Activated CD4-positive, alpha-beta T cell treated with anti-CD3 and anti-CD28 coated beads, Interleukin-2, amount 50 U/mL, for 16 hours (primary cell): ENCODE measurements at regions not wholly inside any gene's neighbourhood (a gene's known extent, or its start where the extent isn't known, plus 50 kb on each side); places are given as distances from the start of the nearest gene placed in this dataset.

ENCODE experiments used
- DNase-seq: peaks from one replicate; pipeline ENCODE4 v3.0.0-alpha.2; 2020

DNA sequence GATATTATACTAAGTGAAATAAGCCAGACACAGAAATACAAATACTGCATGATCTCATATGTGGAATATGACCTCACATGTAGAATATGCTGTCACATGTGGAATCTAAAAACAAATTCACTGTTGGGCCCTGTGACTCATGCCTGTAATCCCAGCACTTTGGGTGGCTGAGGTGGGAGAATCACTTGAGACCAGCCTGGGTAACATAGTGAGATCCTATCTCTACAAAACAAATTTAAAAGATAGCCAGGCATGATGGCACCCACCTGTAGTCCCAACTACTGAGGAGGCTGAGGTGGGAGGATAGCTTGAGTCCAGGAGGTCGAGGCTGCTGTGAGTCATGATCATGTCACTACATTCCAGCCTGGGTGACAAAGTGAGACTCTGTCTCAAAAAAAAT, 160.3 kb downstream of the PTEN start:
- no peak for DNase-seq

GRCh38 chr10:88026031-88026430, 162.6 kb downstream of the PTEN start:
- no peak for DNase-seq

GRCh38 chr10:88027570-88027969, 164.1 kb downstream of the PTEN start:
- DNase-seq = no peak

GRCh38 chr10:88028072-88028471, 164.6 kb downstream of the PTEN start:
- DNase-seq = no peak

DNA sequence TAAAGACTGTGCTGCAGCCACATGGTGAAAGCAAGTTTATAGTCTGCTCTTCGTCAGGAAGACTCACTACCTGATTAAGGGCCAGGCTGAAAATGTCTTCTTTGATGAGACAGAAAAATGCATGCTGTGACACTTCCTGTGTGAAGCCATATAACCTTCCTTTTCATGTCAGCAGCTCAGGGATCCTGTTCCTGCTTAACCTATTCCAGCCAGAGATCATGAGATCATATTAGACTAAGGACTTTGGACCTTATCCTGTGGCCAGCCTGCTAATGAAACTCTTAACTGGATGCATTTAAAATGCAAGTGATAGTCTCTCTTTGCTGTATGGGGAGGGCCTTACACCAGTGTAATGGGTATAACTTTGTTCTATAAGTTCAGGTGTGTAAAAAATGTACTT, 165.2 kb downstream of the PTEN start:
- no peak for DNase-seq

- no peak for DNase-seq
Observed at GRCh38 chr10:88032566-88032965, 169.1 kb downstream of the PTEN start.

- DNase-seq = no peak
Observed at GRCh38 chr10:88033385-88033784, 170.0 kb downstream of the PTEN start.

DNA sequence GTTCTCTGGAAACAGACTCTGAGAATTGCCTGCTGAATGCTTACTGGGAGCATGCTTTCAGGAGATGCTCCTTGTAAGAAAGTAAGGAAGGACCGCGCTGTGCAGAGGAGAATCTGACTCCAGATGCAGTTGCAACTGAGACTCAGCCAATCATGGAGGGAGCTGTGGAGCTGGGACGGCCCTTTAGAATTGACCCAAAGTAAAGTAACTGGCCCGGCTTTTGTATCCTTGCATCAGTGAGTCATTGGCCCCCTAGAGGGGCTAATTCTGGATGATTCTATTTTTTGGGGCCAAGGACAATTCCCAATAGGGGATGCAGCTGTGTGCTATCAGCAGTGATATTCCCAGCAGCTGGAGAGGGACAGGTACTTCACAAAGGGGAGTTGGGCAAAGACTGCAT, 170.4 kb downstream of the PTEN start:
- DNase-seq = no peak

DNA sequence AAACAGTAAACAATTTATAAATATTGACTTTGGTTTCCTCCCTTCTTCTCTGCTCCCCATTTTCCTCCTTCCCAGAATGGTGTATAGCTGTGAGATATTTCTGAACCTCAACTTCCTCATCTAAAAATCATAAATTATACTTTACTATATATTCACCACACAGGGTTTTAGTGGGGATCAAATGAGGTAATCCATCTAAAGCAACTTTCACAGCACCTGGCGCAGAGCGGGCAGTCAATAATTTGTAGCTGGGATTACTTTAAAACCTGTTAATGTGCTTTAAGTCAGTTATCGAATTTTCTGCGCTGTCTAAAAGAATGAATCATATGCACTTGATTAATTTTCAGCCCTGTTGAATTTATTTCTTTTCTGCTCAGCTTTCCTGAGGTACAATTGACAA, 172.7 kb downstream of the PTEN start:
- DNase-seq = no peak

DNA sequence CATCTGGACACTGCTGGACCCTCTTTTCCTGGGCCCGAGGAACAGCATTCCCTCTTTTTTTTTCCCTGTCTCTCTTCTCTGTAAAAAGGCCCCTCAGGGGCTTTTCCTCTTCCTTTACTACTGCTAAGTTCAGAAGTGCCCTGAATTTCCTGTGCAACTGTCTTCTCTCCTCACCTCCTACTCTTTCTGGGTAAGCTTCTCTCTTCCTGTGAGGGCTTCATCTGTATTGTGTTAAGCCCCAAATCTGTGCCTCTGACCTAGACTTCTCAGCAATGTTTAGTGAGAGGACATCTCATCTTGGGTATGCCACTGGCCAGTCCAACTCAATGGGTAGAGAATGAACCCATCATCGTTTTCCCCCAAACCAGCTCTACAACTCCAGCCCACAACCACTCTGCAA, 174.2 kb downstream of the PTEN start:
- DNase-seq = no peak

- no peak for DNase-seq
Observed at GRCh38 chr10:88038268-88038667, 174.8 kb downstream of the PTEN start.

- no peak for DNase-seq
Observed at GRCh38 chr10:88039496-88040200, 176.2 kb downstream of the PTEN start.

- DNase-seq = no peak
Observed at GRCh38 chr10:88041243-88042159, 178.1 kb downstream of the PTEN start.

DNA sequence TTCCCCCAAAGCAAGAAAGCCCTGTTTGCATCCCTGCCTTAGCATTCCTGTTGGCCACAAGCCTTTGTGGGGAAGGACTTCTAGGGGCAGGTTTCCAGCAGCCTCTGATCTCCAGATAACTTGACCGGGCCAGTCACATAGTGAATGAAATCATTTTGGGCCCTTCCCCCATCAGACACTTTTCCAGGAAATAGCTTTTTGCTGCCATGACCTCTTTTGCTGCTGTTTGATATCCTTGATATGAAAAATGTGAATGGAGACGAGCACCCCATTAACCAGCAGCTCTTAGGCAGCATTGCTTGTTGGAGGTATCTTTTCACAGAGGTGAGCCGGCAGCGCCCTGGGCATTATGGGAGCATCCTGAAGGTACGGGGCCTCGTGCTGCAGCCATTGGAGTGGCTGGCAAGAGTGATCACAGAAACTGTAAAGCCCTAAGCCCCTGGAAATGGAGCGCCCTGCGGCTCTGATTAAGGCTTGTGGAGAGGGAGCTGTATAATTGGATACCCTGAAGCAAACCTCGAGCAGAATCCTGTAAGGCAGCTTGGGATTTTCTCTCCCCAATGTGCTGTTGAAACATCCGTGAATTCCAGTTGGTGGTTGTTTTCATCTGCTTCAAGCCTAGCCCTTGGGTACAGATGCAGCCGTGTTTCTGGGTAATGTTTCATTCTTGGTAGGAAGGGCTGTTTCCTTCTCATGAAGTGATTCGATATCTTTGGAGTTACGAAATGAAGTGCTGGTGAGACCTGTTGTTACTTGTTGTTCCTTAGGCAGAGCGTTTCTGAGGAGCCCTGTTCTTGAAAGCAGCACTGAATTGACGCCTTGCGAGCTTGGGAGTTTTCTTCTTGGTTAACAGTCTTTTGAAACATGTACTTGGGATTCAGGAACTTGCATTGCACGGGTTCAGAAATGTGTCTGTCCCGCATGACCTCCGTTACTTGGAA, 179.0 kb downstream of the PTEN start:
- DNase-seq = no peak

GRCh38 chr10:88045096-88045495, 181.7 kb downstream of the PTEN start:
- DNase-seq = no peak

- DNase-seq = no peak
Observed at GRCh38 chr10:88045656-88046415, 182.4 kb downstream of the PTEN start.

DNA sequence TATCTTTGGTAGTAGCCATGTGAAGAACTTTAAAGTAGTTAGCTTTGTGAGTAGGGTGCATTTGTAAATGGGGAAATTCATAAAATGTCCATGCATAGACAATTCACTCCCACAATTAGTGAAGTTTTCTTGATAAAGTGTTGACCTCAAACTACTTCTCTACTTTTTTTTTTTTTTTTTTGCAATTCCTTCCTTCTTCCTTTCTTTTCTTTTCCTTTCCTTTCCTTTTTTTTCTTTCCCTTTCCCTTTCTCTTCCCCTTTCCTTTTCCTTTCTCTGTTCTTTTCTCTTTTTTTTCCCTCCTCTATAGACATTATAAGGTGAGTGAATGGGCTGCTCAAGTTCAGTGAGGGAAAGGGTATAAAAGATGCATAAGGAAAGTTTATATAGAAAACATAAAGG, 184.2 kb downstream of the PTEN start:
- no peak for DNase-seq

DNA sequence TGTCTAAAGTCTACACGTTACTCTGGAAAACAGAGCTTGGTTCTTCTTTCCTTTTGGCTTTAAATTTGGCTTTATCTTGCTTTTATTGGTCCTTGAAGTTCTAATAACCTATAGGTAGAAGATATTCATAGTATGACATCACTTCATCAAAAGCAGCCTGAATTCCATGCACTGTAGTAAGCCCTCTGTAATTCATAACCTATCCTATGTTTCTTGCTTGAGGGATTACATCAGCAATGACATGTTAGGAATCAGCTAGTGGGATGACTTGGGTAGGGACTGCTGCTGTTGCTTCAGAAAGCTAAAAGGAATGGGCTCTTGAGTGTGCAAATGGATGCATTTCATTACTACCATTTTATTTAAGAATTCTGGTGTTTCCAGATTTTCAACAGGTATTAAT, 184.9 kb downstream of the PTEN start:
- DNase-seq = no peak

GRCh38 chr10:88049204-88049603, 185.8 kb downstream of the PTEN start:
- DNase-seq = no peak

GRCh38 chr10:88057720-88058119, 194.3 kb downstream of the PTEN start:
- DNase-seq = no peak

DNA sequence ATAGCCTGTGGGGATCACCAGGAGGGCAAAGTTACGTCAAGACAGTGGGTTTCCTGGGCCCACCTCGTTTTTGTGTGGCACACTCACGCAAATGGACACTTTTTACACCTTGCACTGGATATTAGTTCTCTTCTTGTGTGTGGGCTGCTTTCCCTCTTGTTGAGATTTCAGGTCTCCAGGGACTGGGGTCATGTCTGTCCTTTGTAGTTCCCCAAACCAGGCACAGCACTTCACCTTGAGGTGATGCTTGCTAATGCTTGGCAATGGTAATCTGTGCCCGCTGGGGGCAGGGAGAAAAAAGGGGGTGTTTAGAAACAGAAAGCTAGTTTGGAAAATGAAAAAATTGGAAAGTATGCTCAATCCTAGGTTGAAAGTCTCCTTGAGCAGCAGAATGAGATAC, 195.3 kb downstream of the PTEN start:
- no peak for DNase-seq

- DNase-seq = no peak
Observed at GRCh38 chr10:88059190-88059589, 195.8 kb downstream of the PTEN start.
